NCI-H510A (cell line): ENCODE measurements at regions not wholly inside any gene's neighbourhood (a gene's known extent, or its start where the extent isn't known, plus 50 kb on each side); places are given as distances from the start of the nearest gene placed in this dataset.
"Not testable (repeated sequence)": the region's sequence is repeated elsewhere in the genome, so short reads cannot be mapped to it uniquely, and the experiment has no call there.

ENCODE experiments used
- DNase-seq: peaks from one replicate; lab custom pipeline; 2025; lab: John Stamatoyannopoulos, UW

- no peak for DNase-seq
These were observed 1094.7 kb upstream of the CDH8 start for GRCh38 chr16:63130942-63131341.

DNA sequence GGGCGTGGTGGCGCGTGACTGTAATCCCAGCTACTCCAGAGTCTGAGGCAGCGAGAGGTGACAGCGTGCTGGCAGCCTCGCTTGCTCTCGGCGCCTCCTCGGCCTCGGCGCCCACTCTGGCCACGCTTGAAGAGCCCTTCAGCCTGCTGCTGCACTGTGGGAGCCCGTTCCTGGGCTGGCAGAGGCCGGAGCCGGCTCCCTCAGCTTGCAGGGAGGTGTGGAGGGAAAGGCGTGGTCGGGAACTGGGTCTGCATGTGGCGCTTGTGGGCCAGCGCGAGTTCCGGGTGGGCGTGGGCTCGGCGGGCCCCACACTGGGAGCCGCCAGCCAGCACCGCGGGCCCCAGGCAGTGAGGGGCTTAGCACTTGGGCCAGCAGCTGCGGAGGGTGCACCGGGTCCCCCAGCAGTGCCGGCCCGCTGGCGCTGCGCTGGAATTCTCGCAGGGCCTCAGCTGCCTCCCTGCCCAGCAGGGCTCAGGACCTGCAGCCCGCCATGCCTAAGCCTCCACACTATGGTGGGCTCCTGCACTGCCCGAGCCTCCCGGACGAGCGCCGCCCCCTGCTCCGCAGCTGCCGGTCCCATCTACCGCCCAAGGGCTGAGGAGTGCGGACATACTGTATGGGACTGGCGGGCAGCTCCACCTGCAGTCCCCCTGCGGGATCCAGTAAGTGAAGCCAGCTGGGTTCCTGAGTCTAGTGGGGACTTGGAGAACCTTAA lies 1093.3 kb upstream of the CDH8 start:
- DNase-seq, result no peak

- not testable (repeated sequence) for DNase-seq
These were observed 1083.7 kb upstream of the CDH8 start for GRCh38 chr16:63119905-63120304.

- DNase-seq, result no peak
These were observed 1063.8 kb upstream of the CDH8 start for GRCh38 chr16:63100082-63100481.

- DNase-seq, result no peak
These were observed 1060.6 kb upstream of the CDH8 start for GRCh38 chr16:63096857-63097256.

DNA sequence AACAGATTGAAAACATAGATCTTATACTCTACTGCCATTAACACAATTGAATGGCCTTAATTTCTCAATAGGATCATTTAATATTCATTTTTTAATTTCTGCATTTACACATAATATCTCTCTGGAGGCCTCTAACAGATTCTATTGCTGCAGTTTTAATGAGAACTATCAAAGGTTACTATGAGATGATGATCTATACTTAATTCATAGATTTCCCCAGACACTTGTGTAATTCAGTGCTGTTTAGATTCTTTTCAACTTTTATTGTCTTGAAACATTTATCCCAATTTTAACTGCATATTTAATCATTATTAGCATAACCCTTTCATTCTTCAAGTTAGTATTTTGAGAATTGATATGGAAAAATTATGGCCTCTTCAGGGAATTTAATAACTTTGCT lies 1056.5 kb upstream of the CDH8 start:
- no peak for DNase-seq

- DNase-seq, result no peak
These were observed 1045.9 kb upstream of the CDH8 start for GRCh38 chr16:63082101-63082500.

DNA sequence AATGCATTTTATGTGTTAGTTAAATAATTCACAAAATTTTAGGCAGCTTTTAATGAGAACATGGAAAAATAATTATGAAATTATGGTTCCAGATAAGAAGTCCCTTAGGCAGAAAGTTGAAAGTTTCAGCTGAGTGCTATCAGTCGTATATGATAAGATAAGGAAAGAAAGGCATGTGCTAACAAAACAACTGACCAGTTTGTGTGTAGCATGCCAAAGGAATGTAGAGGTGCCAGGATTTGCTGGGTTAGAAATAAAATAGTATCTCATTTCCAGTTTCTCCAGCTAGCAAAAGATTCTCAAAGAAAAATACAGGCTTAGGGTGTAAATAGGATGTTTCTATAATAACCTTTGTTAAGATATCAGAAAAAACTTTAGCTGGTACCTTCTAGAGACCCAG lies 1044.5 kb upstream of the CDH8 start:
- no peak for DNase-seq

DNA sequence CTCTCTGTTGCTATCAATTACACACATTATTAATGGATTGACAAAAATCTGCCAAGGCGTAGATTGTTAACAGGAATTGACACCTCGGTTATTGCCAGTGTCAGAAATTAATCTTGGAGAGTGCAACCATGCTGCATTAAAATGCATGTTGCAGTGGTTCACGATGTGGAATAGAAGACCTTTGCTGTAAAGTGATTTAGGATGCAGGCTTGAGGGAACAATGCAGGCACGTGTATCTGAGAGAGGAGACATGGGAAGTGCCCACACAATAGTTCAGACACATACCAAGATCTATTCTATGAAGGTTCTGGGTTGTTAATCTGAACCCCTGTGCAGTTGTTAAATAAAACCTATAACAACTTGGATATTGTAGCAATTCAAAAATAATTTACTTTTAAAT lies 1032.8 kb upstream of the CDH8 start:
- DNase-seq, result no peak

DNA sequence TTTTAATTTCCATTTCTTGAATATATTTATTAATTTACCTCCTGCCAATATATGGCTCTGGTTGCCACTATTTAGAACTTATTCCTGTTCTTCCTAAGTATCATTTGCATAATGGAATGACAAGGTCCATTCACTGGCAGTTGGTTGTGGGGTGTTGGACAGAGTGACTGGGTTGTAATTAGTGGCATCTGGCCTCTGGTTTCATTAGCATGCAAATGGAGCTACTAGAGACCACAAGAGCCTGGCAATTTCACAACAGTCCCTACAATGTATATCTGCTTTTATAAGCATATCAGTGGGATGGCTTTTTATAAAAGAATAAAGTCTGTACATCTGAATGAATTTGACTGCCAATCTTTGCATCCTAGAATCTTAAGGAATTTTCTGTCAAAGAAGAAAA lies 1030.9 kb upstream of the CDH8 start:
- no peak for DNase-seq

- DNase-seq, result no peak
These were observed 1030.3 kb upstream of the CDH8 start for GRCh38 chr16:63066552-63066951.

- DNase-seq, result no peak
These were observed 1025.1 kb upstream of the CDH8 start for GRCh38 chr16:63061319-63061718.

GRCh38 chr16:63059676-63060075 lies 1023.4 kb upstream of the CDH8 start:
- no peak for DNase-seq

DNA sequence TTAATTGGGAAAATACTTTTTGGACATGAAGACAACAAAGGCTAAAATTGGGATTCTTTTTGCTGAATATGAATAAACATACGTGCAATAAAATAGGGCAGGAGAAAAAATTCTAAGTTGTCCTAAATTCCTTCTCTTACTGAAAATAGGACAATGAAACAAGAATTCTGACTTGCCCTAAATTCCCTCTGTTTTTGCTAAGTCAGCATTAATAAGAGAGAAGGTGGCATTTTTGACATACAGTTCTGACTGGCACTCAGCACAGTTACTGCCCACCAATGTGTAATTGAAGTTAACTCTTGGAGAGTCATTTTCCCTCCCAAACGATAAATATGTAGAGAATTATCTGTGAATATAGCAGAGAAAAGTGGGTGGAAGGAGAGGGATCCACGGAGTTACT lies 1021.1 kb upstream of the CDH8 start:
- DNase-seq, result no peak

GRCh38 chr16:63050391-63050790 lies 1014.2 kb upstream of the CDH8 start:
- peak; percentile 7 for DNase-seq

DNA sequence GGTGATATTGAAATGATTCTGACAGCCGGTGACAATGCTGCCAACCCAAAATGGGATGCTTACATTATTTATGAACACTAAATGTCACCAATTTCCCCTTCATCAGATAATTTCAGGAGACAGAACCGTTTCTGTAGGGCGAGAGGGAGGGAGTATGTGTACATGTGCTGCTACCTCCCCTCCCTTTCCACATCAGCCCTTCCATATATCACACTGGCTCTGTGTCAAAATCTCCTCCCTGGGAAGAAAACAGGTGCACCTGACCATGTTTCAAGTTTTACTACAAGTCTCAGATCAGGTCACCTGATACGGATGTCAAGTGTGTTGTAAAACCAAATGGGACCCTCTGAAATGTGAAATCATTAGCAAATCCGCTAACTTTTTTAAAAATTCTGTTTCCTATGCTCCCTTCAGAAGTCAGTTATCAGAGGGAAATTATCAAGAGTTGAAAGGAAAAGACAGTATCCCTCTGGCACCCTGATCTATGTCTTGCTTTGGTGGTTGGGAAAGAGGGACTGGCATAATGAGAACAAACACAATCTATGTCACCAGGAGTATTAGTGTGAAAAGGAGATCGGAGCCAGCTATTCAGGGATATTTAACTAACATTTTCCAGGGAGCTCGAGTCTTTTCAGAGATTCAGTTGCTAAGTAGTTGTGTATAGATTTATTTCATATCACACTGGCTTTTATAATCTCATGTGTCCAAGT lies 1002.3 kb upstream of the CDH8 start:
- DNase-seq, result no peak

DNA sequence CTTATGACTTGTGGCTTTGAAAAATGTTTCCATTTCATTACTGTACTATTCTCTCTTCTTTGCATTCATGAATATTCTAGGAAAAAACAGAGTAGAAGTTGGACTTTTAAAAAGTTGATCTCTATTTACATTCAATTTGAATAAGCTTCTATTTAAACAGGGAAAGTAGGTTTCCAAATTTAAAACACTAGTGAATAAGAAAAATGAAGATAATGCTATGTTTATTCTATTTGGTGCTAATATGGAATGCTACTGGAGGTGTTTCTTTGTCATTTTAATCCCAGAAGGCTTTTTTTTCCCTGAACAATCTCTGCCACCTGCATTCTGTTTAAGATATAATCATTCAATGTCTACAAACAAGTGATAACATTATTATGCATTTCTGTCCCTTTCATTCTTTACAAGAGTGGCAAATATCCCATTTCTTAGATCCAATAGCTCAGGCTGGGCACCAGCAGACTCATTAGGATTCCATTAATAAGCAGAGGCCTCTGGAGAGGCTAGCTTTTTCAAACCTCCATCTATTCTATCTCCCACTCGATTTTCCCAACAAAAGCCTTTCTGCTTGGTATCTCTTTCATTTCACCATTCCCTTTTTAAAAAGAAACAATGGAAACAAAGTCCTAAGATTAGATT lies 1001.6 kb upstream of the CDH8 start:
- DNase-seq, result no peak

DNA sequence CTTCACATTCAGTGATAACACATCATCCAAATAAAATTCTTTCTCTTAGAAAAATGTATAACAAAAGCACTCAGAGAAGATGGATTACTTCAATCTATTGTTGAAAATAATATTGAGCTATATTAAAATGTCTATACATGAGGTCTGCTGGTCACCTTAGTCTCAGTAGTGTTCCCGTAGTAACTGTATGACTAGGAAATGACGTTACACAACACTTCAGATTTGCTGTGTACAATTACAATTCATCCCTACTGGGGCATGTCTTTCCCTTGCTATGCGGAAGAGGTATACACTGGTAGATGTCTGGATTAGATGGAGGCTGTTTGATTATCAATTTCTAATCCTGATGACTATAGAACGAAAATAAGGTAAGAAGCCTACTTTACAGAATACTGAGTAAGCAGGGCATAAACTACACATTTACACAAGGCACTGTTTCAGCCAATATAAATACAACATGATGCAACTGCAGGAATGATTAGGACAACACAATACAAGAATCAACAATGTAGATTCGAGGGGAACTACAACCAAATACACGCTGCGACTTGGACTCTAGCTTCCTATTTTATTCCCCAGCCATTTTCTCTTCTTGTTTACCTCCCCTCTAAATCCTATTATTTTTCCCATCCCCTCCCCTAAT lies 982.5 kb upstream of the CDH8 start:
- no peak for DNase-seq

DNA sequence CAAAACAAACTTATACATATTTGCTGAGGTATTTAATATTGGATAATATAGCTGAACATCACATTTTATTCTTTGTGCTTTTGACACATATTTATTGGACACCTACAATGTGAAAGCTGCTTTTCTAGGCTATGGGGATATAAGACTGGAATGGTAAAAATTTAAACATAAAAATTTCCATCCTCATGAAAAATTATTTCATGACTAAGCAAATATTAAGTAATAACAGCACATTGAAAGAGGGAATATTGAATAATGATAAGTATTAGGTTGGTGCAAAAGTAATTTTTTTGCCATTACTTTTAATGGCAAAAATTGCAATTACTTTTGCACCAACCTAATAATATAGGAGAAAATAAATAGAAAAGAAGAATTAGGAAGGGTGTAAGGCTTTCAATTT lies 972.5 kb upstream of the CDH8 start:
- DNase-seq, result no peak

GRCh38 chr16:63005356-63005755 lies 969.1 kb upstream of the CDH8 start:
- DNase-seq, result no peak

DNA sequence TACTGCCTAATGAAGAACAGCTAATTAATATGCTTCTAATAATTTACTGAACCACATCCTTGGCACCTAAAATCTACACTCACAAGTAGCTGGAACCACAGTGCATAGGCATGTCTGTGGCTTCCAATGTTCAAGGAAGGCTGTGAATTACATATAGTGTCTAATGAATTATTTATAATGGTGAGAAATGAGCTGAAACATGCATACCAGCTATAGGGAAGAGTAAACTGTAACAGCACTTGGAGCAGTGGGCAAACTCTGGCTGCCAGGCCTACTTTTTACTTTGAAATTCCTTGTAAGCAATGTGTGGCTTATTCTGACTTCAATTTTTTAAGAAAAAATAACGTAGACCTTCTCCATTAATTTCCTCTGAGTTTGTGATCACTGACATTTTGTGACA lies 953.2 kb upstream of the CDH8 start:
- no peak for DNase-seq

DNA sequence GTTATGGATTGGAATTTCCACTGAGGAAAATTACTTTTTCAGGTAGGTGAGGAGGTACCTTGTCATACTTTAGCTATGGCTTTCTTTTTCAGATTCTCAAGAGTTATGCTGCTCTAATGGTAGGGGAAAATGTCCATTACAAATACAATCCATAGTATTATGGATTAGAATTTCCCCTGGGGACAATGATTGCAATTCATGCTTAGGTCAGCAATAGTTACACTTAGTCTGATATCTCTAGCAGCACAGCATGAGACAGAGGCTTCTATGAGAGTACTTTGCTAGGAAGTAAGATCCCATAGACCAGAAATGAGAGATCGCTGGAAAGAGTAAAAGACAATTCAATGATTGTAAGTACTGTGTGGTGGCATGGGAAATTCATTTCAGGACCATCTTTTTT lies 949.5 kb upstream of the CDH8 start:
- no peak for DNase-seq

DNA sequence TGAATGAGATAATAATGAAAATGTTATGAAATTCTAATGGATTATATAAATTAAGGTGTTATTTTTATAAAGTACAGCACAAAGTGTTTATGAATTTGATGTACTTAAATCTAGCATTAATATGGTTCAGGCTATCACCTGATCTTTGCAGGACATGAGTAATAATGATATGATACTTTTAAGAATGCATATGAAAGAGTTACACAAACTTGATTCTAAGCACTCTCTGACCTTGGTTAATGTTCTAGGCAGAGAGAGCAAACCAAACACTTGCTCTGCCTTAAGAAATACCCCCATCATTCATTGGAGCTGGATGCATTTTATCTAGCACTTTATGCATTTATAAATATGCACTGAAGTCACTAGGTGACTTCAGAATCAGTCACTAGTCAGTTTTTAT lies 942.2 kb upstream of the CDH8 start:
- no peak for DNase-seq
